ENCODE measurements at regions not wholly inside any gene's neighbourhood (a gene's known extent, or its start where the extent isn't known, plus 50 kb on each side); places are given as distances from the start of the nearest gene placed in this dataset.

DNA sequence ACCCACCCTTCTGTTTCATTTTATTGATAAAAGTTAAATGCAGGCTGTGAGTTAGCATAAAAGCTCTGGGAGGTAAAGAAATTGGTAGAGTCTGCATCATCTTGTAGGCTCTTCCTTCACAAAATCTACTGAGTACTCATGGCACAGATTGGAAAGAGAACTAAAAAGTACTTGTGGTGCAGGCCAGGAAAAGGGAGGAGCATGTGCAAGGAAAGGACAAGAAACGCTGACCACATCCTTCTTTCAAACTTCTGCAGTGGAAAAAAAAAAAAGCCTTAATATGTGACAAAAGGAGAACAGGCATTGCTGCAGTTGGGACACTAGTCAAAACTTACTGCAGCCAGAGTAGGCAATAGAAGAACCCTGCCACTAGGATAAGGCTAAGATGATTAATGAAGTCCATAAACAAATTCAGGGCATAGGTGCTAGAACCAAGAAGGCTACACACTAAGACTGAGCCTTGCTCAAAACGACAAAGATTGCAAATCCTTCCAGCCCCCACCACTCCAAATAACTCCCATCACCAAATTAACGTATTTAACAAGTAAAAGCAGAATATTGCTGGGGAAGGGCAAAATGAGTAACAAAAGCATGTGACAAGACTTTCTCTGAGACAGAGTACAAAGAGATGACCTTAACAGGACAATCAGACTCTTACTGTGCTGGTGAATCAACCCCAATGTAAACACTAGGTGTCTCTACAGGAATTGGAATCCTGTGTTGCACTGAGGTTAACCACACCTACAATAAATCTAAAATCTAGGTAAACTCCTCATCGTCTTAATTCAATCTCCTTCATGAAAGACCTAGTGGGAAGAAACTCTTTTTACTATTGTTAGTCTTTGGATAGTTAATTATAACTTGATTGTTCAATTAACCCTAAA is 1024.8 kb downstream of the TLE1 start:
- TF ChIP-seq, protein P1, sequence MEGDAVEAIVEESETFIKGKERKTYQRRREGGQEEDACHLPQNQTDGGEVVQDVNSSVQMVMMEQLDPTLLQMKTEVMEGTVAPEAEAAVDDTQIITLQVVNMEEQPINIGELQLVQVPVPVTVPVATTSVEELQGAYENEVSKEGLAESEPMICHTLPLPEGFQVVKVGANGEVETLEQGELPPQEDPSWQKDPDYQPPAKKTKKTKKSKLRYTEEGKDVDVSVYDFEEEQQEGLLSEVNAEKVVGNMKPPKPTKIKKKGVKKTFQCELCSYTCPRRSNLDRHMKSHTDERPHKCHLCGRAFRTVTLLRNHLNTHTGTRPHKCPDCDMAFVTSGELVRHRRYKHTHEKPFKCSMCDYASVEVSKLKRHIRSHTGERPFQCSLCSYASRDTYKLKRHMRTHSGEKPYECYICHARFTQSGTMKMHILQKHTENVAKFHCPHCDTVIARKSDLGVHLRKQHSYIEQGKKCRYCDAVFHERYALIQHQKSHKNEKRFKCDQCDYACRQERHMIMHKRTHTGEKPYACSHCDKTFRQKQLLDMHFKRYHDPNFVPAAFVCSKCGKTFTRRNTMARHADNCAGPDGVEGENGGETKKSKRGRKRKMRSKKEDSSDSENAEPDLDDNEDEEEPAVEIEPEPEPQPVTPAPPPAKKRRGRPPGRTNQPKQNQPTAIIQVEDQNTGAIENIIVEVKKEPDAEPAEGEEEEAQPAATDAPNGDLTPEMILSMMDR (IDR thresholded peaks at IDR 0.05; ENCODE audit: insufficient read depth, low read length, poor library complexity, severe bottlenecking), result no peak
- TF ChIP-seq EZH2phosphoT487 (conservative IDR thresholded peaks at IDR 0.05; ENCODE audit: low read length), result no peak
